GM18520 (cell line): ENCODE measurements at regions not wholly inside any gene's neighbourhood (a gene's known extent, or its start where the extent isn't known, plus 50 kb on each side); places are given as distances from the start of the nearest gene placed in this dataset.

ENCODE experiments used
- ATAC-seq: cut with Tn5 transposase; IDR thresholded peaks from one replicate; pipeline ENCODE4 v1.9.1; 2021; ENCODE audit not compliant: unreplicated experiment

DNA sequence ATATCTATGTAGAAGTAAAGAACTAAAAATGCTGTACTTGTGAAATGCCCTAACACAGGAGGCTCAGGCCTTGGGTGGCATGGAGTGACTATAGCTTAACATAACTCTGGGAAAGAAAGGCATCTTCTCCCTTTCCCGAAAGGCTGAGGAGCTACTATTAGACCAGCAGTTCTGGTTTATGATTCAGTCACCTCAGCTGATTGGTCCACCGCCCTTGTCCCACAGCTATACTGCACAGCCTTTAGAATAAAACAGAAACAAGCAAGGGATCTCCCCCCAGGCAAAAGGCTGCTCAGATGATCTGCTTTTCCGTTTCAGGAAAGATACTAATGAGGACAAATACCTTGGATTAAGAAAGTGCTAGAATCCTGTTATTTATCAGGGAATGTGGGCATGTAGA is 171.3 kb downstream of the SNCA start:
- no peak for ATAC-seq

DNA sequence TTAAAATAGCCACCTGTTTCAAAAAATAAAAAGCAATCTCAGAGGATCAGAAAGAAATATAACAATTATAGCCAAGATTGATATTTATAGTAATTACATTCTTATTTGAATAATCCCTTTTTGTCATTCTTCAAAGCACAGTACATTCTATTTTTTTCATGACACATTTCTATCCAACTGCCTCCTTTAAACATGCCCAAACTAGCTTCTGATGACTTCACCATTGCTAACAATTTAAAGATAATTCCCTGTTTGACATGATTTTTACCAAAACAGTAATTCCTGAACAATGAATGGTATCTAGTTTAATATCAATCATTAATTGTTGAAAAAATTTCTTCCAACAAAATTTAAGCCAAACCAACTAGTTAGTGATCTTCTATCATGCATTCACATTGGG is 172.4 kb downstream of the SNCA start:
- no peak for ATAC-seq

DNA sequence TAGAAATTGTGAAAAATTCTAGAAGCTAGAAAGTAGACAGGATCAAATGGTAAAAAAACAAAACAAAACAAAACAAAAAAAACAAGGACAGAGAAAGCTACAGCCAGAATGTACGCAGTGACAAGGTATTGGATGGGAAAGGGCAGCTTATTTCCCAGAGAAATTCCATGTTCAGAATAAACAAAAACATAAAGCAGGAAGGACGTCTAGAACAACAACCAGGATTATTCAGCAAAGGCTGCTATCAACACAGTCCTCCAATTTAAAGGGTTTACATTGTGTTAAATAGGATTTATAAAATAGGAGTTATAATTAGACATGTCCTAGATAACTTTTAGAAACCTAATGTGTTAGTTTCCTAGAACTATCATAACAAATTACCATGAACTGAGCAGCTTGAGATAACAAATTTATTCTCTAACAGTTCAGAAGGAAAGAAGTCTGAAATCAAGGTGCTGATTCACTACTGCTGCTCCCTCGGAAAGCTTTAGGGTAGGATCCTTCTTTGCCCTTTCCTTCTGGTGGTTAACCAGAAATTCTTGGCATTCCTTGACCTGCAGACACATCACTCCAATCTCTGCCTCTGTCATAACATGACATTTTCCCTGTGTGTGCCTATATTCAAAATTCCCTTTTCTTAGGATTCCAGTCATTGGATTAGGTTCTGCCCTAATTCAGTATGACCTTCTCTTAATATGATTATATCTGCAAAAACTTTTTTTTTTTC is 175.6 kb downstream of the SNCA start:
- no peak for ATAC-seq

DNA sequence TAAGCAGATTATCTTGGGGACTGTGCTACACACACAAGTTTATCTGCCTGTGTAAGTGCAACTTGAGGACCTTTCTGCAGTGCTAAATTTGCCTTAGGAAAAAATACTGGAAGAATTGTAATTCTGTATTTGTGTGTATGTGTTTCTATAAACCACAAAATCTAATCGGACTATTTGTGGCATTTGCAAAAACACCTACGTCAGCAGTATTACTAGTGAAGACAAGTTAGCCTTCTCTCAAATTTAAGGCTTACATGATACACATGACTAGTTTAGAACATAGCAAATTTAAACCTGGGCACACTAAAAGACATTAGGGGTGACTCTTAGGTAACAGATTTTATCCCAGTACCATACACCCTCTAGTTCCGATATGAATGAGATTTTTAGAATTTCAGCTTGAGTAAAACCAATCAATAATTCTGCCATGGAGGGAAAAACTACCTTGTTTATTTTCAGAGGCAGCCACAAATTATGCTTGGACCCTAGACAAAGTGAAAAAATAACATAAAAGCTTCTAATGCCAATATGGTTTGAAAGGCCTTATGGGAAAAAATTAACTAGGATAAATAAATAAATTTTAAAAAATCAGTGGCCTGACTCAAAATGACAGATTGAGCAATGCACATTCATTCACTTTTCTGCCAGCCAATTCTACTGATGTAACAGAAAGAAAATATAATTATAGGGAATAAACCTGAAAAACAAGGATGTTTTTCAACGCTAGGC is 176.4 kb downstream of the SNCA start:
- ATAC-seq, result no peak

DNA sequence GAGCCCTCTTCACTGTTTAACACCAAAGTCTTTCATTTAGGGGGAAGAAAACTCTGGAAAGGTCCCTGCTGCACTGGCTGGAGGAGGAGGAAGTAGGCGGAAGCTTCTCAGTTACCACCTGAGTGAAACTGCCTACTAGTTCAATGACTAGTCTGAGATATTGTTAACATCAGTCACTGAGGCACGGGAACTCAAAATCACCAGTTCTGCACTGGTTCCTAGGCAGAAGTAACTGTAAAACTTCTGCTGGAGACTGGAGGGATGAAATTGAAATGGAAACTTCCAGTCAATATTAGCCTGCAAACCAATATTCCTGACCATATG is 178.3 kb downstream of the SNCA start:
- ATAC-seq, result no peak

DNA sequence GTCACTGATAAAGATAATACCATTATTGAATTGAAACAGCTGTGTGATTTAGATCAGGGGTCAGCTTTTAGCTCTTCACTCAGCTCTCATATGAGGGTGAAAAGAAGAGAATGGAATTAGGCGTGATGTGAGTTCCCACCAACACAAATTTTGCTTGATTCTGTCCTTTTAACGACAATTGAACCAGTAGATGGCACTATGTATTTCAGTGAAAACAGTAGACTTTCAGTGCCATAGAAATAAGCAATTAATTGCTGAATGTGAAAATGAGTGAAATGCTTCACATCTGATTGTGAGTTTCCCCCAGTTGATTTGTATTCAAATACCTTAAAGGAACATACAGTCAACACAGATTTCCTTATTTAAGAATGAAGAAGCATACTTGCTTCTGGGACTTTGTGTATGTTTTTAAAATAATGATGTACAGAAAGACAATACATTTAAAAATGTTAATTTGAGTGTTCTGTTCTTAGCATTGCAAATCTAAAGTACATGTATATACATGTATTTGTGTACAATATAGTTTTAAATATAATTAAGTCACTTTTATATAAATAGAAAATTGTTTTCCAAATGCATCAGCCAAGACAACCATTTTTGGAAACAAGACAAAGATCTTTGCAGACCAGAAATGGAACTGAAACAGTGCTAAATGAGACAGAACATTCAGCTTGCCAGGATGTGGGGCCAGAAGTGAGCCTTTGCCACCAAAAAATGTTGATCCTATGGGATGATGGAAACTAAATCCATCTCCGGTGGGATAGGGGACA is 178.8 kb downstream of the SNCA start:
- ATAC-seq, result no peak

DNA sequence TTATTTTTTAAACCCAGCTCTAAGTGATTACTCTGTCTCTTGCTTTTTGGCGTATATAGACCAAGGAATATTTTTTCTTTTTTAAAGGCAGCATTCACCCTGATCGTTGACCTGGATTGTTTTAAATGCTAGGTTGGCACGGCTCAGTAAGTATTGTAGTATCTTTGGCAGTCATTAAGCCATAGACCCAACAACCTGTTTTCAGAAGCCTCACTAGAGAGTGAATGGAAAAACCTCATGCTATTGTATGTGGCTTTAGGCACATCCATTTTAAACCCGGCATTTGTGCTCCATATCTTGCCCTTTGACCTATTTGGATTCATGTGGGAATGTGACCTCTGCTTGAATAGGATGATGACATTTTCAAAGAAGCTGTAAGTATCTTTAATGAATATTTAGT is 183.9 kb downstream of the SNCA start:
- no peak for ATAC-seq

DNA sequence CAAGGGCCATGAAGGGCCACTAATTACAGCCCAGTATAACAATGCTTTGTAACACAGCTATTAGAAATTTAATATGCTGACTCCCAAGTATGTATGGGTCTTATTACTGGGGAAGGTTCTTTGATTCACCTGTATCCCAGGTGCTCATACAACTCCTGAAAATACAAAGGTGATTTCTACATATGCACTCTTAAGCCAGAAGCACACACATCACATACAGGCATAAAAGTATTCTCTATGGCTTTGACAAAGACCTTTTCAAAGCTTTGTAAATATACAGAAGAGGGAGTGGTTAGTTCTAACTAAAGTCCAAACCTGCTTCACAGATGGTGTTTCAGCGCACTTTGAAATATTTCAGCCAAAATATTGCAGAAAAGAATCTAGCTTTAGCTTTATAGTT is 191.5 kb downstream of the SNCA start:
- ATAC-seq, result no peak

DNA sequence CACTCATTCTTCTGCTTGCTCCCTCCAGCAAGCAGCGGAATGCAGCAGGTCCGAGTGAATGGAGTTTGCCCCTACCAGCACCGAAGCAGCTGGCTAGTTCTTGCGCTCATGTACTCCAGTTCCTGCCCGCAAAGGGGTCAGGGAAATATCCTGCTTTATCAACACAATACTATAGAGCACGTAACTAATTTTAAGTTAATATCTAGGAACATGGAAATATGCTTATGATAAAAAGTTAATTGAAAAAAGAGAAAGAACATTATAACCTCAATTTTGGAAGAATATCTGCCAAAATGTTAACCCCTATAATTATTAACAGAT is 195.6 kb downstream of the SNCA start:
- ATAC-seq, result no peak

DNA sequence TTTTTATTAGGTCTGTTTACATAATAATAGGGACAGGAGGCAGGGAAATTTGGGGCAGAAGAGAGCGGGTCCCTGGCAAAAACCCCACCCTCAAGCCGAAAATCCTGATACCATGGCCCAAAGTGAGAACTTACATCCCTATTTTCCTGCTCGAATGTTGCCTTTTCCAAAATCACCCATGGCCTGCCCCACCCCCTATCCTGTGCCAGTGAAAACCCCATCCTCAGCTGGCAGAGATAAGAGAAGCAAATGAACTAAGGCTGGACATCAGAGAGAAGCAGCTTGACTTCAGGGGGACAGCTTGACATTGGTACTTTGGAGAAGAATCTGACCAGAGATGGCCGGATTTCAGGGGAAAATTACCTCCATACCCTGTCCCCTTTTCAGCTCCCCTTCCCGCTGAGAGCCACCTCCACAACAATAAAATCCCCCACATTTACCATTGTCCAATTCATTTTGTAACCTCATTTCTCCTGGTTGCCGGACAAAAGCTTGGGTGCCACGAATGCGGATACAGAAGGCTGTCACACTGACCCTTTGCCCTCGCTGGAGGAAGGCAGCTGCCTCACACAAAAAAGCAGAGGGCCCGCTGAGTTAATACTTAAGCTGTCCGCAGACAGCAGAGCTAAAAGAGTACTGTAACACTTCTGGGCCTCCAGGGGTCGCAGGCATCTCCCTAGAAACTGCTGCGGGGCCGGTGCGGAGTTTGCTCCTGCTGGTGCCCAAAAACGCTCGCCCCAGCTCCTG is 196.2 kb downstream of the SNCA start:
- ATAC-seq, result no peak

DNA sequence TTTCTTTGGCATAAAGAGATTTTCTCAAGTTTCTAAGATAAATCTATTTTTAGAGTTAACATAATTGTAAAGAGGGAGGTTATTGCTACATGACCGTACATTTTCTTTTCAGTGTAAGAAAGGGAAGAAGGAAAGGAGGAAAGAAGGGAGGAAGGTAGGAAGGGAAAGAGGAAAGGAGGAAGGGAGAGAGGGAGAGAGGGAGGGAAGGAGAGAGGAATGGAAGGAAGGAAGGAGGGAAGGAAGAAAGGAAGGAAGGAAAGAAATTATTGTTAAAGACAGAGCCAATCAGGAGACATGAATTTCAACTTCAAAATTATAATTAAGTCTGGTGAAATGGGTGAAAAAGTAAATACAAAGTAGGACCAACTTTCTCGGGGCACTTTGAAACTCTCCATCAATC is 197.6 kb downstream of the SNCA start:
- ATAC-seq, result no peak

DNA sequence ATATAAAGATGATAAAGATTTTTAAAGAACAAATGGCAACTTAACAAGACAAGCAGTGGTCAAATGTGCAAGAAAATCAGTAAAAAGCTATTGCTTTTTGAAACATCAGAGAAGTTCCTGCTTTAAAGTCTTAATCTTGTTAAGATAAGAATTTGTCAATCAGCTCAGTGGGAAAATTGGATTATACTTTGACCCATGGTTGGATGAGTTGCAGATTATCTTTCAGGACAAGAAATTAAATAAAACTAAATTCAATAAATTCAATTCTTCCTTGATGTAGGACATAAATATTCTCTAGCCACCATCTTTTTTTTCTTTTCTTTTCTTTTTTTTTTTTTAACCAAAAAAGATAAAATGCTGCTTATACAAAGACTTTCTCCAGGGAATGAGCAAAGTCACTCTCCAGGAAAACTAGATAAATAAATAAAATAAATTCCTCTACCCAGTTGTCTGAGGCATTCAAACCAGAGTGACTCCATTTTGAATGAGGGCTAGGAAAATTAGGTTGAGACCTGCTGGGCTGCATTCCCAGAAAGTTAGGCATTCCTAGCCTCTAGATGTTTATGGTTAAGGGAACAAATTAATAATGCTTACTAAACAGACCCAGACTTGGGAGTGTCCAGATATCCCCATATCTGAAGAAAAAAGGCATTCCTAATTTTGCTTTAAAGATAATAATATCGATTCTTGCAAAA is 211.2 kb downstream of the SNCA start:
- no peak for ATAC-seq

DNA sequence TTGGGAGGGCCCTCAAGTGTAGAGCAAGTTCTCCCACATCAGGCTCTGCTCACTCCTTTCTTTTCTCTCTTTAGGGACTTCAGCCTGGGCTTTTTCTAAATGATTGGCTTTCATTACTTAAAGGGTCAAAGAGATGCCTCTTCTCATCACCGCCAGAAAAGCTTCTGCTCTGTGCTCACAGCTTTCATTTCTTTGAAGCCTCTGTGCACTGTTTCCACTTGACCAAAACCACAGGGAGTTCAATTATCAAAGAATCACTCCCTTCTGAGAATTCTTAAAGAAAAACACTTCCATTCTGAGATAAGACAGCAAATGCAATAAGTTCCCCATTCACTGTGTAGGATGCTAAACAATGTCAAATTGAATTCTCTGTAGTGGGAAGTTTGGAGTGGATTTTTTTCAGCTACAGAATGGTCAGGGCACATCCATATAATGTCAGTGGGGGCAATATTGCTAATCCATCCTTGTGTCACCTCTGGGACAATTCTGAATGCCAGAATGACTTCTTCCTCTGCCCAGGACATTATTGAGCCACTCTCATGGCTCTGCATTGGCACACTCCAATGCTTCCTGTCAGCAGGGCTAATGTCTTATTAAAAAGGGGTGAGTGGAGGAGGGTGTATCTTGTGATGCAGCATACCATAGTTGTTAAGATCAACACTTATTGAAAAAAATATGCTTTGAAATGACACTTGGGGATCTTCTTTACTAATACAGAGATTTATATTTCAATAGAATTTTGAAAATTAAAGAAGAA is 217.6 kb downstream of the SNCA start:
- no peak for ATAC-seq

DNA sequence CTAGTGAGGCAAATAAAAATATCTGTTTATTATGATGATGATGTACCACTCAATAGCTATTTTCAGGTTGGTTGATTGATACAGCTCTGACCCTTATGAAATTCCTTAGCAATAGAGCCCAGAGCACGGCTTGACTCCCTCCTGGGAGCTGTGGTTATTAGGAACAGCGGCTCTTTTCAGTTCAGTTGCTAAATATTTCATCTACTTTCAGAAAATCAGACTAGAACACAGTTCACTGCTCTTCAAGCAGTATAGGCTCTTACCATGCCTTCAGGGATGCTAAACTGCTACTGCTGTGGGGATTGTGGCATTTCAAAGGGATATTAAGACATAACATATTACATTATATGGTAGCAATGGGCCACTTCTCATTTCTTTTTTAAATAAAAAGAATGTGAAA is 218.8 kb downstream of the SNCA start:
- no peak for ATAC-seq

DNA sequence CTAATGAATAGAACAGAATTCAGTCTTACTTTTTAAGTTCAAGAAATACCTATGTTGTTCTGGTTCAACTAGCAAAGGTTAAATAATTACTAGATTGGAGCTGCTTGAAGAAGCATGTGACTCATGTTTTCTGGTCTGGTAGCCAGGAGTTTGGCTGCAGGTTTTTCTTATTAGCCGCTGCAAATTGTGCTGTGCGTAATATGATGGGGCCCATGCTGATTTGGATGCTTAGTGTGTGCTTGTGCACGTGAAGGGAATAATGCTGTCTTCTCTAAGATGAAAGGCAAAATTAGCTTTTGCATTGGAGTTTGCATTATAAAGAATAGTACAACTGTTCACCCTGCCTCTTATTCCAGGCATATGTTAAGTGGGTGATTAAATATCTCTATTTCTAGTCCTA is 219.6 kb downstream of the SNCA start:
- no peak for ATAC-seq

DNA sequence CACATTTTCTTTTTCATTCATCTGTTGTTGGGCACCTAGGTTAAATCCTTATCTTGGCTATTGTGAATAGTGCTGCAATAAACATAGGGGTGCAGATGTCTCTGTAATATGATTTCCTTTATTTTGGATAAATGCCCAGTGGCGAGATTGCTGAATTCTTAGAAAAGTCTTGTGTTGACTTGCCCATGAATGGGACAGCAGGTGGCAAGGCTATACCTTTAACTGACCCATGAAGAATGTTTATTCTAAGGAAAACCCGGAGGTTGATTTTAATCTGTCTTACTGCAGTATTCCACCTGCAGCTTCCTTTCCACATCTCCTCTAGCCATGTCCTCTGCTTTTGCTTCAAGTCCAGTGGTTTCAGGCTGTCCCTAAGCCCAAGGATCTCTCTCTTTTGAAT is 220.6 kb downstream of the SNCA start:
- ATAC-seq, result no peak

DNA sequence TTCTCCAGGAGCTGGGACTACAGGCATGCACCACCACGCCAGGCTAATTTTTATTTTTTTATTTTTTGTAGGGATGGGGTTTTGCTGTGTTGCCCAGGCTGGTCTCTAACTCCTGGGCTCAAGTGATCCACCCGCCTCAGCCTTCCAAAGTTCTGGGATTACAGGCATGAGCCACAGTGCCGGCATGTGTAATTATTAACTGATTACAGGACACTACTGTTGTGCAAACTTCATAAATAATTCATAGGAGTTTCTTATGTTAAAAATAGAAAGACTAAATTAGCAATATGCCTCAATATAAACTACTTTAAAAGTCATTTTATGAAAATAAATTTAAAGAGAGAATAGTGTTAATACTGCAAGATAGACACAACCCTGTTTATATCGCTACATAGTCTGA is 221.9 kb downstream of the SNCA start:
- ATAC-seq, result no peak

DNA sequence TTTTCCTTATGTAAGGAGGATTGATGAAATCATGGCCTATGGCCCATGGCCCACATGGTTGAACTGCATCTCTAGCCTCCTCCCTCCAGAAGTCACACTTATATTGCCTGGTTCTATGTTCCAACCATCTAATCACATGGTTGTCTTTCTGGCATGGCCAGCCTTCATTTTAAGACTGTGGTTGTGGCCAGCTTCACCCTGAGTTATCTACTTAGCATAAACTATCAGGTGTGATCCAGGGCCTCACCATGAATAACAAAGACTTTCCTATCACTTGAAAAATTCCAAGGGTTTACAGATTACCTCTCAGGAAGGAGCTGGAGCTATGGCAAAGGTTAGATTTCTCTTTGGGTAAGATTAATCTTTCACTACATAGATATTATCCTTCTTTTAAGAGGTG is 222.8 kb downstream of the SNCA start:
- no peak for ATAC-seq

DNA sequence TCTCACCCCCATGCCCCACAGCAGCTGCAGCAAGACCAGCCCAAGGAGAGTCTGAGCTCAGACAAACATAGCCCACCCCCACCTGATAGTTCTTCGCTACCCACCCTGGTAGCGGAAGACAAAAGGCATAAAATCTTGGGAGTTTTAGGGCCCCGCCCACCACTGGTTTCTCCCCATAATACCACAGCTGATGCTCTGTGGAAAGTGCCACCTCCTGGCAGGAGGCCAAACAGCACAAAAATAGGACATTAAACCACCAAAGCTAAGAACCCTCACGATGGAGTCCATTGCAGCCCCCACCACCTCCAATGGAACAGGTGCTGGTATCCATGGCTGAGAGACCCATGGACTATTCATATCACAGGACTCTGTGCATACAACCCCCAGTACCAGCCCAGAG is 226.7 kb downstream of the SNCA start:
- ATAC-seq, result no peak

DNA sequence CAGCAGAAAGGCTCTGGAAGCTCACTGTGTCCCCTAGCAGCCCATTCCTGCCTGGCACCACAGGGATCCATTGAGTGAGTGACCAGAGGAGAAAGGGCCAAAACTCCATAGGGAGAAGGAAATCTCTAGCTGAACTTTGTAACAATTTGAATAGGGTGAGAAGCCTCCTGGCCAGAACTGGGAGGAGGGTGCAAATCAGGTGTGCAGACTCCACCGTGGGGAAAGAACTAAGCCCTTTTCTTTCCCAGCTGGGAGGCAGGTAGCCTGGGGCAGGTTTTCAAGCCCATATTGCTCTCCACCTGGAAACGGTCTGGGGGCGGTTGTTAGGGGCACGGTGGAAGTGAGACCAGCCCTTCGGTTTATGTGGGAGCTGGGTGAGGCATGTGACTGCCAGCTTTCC is 227.2 kb downstream of the SNCA start:
- no peak for ATAC-seq
